ENCODE measurements at regions not wholly inside any gene's neighbourhood (a gene's known extent, or its start where the extent isn't known, plus 50 kb on each side); places are given as distances from the start of the nearest gene placed in this dataset.

DNA sequence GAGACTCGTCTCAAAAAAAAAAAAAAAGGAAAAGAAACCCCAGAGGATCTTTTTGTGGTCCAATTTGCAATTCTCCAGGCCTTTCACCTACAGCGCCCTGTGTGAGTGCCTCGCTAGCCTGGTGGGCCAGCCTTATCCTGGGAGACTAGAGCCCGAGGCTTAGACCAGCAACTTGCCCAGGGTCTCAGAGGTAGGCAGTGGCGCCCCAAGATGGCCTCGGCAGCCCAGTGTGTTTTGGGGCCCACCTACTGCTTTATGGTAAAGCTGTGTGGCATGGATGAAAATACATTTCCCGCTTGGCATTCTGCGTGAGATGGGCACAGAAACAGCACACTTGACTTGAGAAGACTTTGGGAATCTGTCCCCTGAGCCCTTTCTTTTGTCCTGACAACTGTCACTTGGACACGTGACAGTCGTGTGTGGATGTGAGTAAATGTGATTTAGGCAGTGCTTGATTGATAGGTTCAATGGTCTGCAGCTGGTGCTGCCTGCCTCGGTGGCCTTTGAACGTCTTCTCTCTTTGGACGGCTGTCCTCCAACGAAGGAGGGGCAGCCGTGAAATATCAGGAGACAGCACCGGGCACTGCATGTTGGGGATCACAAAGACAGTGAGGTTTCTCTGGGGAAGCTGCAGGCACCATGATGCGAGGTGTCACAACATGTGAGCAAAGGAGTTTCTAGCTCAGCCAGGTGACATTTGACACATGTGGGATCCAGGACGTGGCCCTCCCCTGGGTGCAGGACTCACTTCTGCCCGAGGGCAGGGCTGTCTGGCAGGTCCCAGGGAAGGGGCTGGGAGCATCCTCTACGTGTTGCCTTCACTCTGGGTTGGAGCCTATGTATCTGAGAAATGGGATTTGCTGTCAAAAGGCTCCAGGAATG is 209.5 kb upstream of the TWIST2 start:
- DNase-seq = no peak

DNA sequence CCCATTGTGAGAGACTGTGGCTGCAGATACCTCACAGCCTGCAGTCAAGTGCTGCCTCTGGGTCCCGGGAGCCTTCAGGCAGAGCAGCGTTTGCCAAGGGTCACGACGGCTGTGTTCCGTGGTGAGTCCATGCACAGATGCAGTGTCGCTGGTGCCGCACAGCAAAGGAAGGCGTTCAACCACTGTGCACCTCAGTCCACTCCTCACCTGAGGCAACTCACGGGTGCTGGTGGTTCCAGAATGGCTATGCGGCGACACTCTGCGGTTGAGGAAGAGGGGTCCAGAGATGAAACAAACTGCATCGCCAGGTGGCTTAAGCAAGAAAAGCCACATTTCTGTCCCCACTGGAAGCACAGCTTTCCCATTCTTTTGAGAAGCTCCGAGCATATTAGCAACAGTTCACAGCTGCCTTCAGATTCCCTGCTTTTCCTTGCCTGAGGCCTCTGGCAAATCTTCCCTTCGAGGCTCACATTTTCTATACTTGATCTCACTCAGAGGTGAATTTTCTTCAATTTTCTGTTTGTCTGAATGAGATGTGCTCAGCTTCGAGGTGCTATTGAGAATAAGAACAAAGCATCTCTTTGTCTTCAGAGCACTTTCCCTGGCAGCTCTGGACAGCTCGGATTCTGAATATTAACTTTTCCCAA is 208.8 kb upstream of the TWIST2 start:
- DNase-seq = no peak

DNA sequence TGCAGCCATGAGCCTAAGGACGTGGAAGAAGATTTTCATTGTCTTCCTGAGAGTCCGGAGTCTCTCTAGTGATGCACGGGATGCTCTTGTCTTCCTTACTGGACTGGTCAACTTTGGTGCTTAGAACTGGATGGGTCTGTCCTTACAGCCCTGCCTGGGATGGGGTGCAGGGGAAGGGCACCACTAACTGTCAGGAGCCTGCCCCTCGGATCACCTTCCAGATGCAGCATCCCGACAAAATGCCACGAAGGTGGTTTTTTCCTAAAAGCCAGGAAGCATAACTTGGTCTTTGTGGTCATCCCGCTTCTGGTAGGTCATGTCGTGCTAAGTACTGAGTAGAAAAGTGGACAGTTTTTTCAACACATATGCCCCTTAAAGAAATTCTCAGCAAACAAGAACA is 207.4 kb upstream of the TWIST2 start:
- no peak for DNase-seq

DNA sequence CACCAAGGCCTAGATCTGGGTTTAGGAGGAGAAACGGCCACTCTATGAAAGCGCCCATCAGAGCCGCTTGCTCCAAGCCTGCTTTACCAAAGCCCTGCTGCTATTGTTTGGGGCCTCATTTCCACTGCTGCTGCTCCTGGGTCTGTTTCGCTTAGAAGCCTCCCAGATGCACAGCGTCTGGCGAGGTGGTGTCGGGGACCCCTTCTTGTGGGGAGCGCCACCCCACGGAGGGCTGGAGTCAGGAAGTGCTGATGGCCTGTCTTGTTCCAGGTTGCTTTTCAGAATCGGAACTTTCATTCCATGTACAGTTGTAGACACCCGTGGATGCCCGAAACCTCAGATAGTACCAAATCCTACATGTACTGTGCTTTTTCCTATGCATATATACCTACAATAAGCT is 204.9 kb upstream of the TWIST2 start:
- DNase-seq = no peak

DNA sequence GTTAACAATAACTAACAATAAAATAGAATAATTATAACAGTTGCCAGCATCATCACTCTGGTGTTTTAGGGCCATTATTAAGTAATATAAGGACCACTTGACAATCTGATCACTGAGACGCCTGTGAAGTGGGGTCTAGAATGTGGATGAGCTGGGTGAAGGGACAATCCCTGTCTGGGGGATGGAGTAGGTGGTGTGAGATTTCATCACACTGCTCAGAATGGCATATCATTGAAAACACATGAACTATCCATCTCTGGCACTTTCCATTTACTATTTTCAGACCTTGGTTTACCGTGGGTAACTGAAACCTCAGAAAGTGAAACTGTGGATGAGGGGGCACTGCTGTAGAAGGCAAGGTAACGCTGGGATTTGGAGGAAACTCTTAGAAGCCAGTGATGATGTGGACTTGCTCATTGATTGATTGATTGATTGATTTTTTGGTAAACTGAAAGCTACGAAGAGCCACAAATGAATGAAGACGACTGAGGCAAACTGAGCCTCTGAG is 204.4 kb upstream of the TWIST2 start:
- no peak for DNase-seq

DNA sequence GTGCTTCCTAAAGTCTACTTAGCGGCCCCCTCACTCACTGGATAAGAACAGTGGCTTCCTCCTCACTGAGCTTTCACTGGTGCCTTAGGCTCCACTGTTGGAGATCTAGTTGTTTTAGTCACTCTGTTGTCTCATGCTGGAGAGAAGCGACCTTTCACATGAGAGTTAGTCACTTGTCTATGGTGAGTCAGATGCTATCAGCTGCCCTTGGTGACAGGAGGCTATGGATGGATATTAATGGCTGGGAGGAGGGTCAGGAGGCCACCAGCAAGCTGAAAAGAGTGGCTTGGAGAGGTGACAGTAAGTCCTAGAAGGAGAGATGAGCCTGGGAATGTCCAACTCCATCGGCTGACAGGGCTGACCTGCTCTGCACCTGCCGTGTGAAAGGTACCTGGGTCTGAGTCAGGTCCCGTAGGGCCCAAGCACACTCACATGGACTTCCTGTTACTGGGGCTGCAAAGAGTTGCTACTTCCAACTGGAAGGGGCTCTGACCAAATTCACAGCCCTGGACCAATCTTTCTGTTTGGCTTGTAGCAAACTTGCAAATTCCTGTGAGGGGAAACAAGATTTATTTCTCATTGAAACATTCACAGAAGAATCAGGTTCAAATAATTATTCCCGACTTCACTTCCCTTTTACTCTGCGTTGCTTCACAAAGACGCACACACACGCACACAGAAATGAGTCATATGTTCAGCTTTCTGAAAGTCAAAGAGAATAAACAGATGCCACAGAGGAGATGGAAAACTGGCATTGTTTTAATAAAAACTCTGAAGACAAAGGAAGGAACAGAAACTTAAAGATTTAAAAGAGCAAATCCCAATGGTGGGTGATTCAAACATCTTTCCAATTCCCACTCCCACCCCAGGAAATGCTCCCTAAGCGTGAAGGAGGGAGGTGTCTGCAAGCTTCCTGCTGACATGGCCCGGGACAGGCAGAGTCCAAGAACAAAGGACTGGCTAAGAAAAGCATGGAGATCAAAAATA is 203.5 kb upstream of the TWIST2 start:
- no peak for DNase-seq

DNA sequence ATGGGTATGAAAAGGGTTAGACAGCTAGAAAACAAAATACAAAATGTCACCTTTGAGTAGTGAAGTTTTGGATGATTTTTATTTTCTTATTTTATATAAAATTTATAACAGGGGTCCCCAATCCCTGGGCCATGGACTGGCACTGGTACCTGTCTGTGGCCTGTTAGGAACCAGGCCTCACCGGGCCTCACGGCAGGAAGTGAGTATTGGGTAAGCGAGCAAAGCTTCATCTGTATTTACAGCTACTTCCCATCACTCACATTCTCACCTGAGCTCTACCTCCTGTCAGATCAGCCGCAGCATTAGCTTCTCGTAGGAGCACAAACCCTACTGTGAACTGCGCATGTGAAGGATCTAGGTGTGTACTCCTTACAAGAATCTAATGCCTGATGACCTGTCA is 202.8 kb upstream of the TWIST2 start:
- no peak for DNase-seq

DNA sequence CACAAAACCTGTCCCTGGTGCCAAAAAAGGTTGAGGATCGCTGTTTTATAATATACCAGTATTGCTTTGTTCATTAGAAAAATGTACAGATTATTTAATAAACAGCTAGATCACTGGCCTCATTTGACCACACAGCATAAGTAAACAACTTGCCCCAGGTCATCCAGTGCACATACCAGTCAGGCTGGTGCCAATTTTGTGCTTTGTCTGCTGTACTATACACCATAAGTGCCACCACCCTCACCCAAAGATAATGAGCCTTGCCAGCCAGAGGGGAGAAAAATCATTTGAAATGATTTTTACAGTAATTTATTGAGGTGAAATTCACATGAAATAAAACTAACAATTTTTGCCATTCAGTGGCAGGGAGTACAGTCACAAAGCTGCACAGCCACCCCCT is 202.2 kb upstream of the TWIST2 start:
- DNase-seq = no peak

DNA sequence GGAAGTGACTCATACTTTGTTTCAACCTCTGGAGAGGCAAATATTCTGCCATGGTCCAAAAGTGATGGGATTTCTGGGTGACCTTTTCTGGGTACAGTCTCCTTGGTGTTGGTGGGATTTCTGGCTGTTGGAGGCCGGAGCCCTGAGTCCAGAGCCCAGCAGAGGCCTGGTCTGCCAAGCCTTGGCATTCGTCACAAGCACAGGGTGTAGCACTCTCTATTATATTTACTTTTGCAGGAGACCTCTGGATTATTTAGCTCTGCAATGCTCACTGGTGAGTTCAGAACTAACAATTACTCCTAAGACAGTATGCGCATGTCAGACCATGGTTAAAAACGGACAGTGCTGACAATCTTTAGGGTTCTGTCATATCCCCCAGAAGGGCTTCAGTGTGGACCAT is 201.6 kb upstream of the TWIST2 start:
- no peak for DNase-seq

DNA sequence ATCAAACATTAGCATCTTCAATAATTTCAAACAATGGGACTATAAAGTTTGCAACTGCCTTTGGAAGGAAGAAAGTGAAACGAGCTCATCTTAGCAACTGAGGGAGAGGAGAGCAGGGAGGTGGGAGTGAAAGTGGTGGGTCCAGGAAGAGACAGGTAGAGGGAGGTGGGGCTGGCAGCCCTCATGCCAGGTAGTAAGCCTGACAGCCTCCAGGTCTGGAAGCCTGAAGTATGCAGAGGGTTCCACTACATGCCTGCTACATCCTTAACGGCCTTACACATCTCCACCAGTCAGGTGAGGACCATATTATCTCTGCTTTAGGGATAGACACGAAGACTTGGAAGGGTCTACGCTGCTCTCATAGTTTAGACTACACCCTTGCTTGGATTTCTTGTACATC is 201.1 kb upstream of the TWIST2 start:
- no peak for DNase-seq

DNA sequence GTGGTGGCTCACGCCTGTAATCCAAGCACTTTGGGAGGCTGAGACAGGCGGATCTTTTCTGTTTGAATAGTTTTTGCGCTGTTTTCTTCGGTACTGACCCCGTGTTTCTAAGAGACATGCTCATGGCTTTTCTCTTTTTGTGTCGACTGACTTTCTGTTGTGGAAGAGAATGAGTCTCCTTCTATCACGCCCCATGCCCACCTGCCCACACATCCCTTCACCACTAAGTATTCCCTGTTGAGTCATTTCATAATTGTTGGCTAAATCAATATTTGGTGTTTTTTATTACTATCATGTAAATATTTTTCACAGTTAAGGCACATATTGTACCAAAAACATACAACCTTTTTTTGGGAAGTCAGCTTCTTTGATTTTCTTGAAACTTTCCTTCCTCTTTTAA is 198.8 kb upstream of the TWIST2 start:
- DNase-seq = no peak

DNA sequence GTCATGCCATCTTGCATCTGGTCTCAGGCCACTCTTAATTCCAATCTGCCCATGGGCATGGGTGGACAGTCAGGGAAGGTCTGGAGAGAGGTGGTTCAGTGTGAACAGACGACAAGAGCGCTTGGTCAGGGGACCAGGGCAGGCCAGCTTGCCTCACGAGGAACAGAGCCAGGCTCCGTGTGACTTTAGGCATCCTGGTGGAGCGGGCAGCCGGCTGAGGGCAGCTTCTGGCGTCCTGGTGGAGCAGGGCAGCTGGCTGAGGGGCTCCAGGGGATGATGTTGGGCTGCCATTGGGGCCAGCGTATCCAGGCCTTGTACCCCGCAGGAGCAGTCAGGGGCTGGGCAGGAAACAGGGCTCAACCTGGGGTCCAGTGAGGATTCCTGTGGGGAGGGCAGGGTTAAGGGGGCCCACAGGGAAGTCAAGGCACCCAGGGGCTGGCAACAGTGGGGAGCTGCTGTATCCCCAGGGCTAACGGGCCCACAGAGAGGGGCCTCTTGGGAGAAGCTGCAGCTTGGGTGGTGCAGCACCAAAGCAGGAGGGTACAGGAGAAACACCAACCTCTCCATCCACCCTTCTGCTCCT is 197.9 kb upstream of the TWIST2 start:
- DNase-seq = no peak

DNA sequence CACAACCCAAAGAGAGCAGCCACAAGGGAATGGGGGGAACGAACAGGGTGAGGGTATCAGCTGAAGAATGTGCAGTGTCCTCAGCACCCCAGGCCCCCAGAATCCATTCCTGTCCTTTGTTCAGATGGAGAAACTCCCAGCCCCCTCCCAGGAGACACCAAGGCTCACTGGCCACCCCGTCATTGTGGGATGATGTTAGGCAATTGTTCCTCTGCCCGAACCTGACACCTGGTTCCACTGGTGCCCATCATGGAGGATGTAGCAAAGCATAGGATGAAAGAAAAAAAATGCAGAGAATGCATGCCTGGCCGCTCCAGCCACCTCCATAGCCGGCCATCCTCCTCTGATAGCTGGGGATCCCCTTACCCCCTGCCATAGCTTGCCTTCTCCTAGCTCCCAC is 197.3 kb upstream of the TWIST2 start:
- DNase-seq = no peak

DNA sequence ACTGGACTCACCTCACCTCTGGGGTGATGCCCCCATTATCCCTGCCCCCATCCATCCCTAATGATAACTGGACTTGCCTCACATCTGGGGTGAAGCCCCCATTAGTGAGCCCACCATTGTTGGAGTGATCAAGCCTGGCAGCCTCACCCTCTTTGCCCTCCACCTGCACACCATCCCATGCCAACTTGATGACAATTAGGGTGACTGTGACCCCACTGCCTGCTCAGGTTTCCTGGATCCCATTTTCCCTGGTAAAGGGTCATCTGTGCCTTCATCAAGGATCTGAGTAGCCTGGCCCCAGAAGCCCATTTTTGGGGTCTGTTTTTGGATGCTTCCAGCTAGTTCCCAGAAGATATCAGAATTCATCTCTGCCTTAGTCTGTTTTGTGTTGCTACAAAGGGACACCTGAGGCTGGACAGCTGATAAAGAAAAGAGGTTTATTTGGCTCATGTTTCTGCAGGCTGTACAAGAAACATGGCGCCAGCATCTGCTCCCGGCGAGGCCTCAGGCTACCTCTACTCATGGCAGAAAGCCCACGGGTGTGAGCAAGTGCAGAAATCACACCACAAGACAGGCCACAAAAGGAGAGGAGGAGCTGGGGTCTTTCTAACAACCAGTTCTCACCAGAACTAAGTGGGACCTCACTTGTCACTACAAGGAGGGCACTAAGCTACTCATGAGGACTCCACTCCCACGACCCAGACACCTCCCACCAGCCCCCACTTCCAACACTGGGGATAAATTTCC is 196.4 kb upstream of the TWIST2 start:
- DNase-seq = no peak

DNA sequence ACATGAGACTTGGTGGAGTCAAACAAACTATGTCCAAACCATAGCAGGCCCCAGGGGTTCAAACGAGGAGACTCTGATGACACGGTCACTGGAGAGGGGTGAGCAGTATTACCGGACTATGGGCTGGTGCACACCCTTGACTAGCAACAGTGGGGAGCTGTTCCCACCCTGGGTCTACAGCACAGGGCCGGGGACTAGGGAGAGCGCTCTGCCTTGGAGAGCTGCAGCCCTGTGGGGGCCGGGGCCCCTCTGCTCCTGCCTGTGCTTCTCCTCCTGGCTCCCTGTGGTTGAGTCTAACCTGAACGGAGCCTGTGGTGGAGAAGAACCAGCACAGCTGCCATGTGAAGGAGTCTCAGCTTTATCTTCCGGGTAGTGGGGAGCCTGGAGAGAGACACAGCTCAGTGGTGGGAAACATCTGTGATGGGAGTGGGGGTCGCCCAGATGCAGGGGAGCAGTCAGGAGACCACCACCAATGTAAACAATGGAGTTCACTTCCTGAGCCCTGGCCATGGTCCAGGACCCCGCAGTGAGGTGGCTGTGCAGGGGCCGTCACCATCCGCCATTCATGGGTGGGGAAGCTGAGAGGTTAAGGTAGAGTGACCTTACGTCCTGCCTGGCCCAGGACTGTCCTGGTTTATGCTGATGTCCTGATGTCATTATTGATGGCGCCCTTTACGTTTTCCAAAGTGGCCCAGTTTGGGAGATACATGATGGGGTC is 195.7 kb upstream of the TWIST2 start:
- no peak for DNase-seq

DNA sequence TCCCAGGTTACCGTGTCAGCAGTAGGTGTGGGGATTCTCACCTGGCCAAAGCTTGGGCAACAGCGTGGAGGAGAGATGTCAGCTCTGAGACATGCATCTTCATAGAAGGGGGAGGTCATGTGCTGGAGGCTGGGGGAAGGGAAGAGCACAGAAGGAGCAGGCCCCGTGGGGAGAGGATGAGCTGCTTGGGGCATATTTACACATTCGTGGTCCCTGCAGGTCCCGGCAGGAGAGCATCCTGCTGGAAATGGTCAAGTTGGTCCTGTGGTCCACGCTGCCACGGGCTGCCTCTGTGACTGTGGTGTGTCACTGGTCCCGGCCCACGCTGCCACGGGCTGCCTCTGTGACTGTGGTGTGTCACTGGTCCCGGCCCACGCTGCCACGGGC is 195.1 kb upstream of the TWIST2 start:
- no peak for DNase-seq

DNA sequence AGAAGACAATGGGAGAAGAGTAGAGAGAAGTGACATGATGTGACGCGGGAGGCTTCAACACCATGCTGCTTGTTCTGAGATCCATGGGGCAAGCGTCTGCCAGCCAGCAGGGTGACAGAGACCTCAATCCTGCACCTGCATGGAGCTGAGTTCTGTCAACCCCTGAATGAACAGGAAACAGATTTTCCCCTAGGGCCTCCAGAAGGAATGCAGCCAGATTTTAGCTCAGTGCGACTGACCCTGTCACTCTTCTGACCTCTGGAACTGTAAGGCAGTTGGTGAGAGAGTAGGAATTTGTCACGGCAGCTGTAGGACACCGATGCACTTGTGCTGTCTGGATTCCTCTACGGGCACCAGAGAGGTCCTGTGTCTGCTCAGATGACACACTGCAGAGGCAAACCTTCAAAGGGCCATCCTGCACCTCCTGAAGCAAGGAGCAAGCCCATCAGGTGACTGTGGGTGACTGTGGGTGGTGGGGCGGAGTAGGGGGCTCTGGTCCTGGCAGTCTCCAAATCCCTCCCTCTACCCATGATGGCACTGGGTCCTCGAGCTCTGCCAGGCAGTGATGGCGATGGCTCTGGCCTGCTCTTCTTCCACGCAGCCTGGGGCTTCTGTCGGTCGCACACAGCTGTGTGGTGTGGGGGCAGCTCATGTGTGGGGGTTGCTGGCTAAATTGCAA is 194.3 kb upstream of the TWIST2 start:
- no peak for DNase-seq

DNA sequence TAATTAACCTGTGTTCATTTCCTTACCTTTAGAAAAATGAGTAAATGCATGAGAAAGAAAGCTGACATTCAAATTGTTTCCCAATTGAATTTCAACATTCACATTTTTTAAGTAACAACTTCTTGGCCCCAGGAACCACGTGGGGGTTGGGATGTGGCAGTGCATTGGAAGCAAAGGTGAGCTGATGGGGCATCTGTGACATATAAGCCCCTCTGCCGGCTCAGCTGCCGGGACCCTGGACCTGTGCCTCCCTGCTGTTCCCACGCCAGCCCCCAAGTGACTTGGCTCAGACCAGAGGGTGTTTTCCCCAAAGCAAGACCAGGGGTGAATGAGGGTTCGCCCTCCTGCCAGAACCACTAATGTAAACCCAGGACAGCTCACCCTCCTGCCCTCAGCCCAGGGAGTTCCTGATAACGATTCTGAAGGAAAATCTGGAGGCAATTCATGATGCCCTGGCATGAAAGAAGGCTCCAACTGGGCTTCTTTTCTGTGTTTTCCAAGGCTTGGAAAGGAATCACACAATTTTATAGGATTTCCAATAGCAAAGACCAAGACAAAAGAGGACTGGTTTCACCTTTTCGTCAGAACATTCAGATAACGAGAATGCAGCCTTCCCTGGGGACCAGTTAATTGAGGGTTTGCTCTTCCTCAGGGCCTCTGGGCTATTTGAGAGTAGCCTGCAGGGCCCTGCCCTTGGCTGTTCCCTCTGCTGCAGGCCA is 193.2 kb upstream of the TWIST2 start:
- no peak for DNase-seq

DNA sequence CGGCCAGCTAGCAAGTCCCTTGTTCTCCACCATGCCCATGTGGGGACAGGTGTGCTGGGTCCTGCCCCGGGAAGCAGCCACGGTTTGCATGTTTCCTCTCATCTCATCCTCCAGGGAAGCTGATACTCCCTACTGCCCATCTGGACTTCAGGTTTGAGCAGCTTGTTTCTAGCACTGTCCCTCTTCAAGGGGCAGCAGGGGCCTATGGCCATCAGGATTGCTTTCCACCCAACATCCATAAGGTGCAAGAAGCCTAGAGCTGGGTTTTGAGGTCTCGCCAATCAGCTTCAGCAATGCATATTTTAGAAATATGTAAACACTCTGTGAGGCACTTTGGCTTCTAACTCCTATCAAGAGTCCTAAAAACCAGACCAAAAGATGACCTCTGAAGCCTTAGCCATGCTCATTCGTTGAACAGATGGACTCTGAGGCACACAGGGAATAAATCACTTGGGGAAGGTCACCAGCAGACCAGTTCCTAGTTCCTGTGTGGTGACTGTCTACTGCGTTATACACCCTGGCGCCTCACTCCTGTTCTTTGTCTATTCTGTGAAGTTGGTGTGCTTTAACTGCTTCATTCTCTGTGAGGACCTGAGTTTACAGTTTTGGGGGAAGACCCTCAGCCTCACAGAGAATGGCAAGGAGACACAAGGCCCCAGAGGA is 192.6 kb upstream of the TWIST2 start:
- DNase-seq = no peak
